ENCODE measurements at regions not wholly inside any gene's neighbourhood (a gene's known extent, or its start where the extent isn't known, plus 50 kb on each side); places are given as distances from the start of the nearest gene placed in this dataset.

DNA sequence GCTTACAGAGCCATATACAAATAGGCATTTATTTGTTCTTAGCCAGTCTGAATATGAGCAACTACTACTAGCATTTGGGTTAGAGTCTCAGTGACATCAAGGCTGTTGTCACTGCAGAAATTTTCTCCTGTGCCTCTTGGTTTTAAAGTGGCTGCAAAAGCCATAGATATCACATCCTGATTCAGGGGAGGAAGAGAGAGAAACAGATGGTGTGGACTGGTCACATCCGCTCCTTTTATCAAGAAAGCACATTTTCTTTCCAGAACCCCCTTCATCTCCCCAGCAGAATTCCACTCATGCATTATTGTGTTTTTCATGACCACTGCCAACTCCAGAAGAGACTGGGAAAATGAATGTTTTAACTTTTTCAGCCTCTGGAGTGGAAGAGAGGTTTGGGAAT lies 69.8 kb downstream of the PTTG1 start:
- TF ChIP-seq, protein P1, sequence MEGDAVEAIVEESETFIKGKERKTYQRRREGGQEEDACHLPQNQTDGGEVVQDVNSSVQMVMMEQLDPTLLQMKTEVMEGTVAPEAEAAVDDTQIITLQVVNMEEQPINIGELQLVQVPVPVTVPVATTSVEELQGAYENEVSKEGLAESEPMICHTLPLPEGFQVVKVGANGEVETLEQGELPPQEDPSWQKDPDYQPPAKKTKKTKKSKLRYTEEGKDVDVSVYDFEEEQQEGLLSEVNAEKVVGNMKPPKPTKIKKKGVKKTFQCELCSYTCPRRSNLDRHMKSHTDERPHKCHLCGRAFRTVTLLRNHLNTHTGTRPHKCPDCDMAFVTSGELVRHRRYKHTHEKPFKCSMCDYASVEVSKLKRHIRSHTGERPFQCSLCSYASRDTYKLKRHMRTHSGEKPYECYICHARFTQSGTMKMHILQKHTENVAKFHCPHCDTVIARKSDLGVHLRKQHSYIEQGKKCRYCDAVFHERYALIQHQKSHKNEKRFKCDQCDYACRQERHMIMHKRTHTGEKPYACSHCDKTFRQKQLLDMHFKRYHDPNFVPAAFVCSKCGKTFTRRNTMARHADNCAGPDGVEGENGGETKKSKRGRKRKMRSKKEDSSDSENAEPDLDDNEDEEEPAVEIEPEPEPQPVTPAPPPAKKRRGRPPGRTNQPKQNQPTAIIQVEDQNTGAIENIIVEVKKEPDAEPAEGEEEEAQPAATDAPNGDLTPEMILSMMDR (IDR thresholded peaks at IDR 0.05) = no peak
- TF ChIP-seq EZH2phosphoT487 (IDR thresholded peaks at IDR 0.05; ENCODE audit: borderline replicate concordance, low read depth) (no peak), RAD21 (IDR thresholded peaks at IDR 0.05; ENCODE audit: low read length) (no peak), POLR2AphosphoS5 (IDR thresholded peaks at IDR 0.05; ENCODE audit: low read depth, low read length) (no peak), TCF12 (IDR thresholded peaks at IDR 0.05) (no peak), SMC3 (IDR thresholded peaks at IDR 0.05; ENCODE audit: low read depth, low read length) (no peak)
